OCI-LY7 (cell line): ENCODE measurements at regions not wholly inside any gene's neighbourhood (a gene's known extent, or its start where the extent isn't known, plus 50 kb on each side); places are given as distances from the start of the nearest gene placed in this dataset.

ENCODE experiments used
- BruUV-seq: library from RNA; stranded (reverse); fragments of 400-500 nt; replicated peaks from 2 replicates; lab custom pipeline; 2021; lab: Mats Ljungman, UMichigan
- CTCF ChIA-PET: fragments of 300-600 bp; sonication (Branson Sonifier 250); formaldehyde crosslinking; loops from one replicate; lab custom pipeline; 2022; ENCODE audit warnings: antibody characterized with exemption; ENCODE audit not compliant: unreplicated experiment; lab: Charles Lee
- POLR2A ChIA-PET: fragments of 300-600 bp; sonication (Branson Sonifier 250); formaldehyde crosslinking; loops from one replicate; lab custom pipeline; 2022; ENCODE audit warnings: antibody characterized with exemption; lab: Charles Lee
- DNase-seq: peaks from one replicate; pipeline ENCODE4 v3.0.0-alpha.2; 2015; ENCODE audit warnings: low spot score
- H2AFZ ChIP-seq: fragments of 200-600 bp; sonication (generic), shearing (Covaris generic); 2 replicates; pipeline ENCODE4 v1.6.1; 2014; ENCODE audit warnings: mild to moderate bottlenecking, antibody characterized with exemption, low read length, moderate library complexity
- H3K27ac ChIP-seq: fragments of 200-600 bp; sonication (generic); 2 replicates; pipeline ENCODE4 v1.5.1; 2014; ENCODE audit warnings: mixed run types, low read depth, mild to moderate bottlenecking, moderate library complexity, low read length, inconsistent platforms; ENCODE audit not compliant: poor library complexity, severe bottlenecking
- H3K36me3 ChIP-seq: fragments of 200-600 bp; sonication (generic); 2 replicates; pipeline ENCODE4 v1.6.1; 2014; ENCODE audit warnings: mild to moderate bottlenecking, antibody characterized with exemption, low read length, moderate library complexity, mixed read lengths; ENCODE audit not compliant: insufficient read depth
- H3K4me1 ChIP-seq: fragments of 200-600 bp; sonication (generic); 2 replicates; pipeline ENCODE4 v1.5.1; 2014; ENCODE audit warnings: mild to moderate bottlenecking, low read length; ENCODE audit not compliant: insufficient read depth, poor library complexity, severe bottlenecking
- H3K4me2 ChIP-seq: fragments of 200-600 bp; sonication (generic); 2 replicates; pipeline ENCODE4 v1.6.1; 2014; ENCODE audit warnings: mild to moderate bottlenecking, low read length
- H3K4me3 ChIP-seq: fragments of 200-600 bp; sonication (generic); 2 replicates; pipeline ENCODE4 v1.5.1; 2014; ENCODE audit warnings: mild to moderate bottlenecking, low read depth, low read length; ENCODE audit not compliant: poor library complexity, severe bottlenecking
- H3K79me2 ChIP-seq: fragments of 200-600 bp; sonication (generic); 2 replicates; pipeline ENCODE4 v1.6.1; 2016; ENCODE audit warnings: low read depth, mild to moderate bottlenecking, low read length, moderate library complexity, mixed read lengths; ENCODE audit not compliant: insufficient read depth
- H3K9me2 ChIP-seq: fragments of 200-600 bp; sonication (generic); 2 replicates; pipeline ENCODE4 v1.6.1; 2016; ENCODE audit warnings: mild to moderate bottlenecking, low read length, mixed read lengths; ENCODE audit not compliant: insufficient read depth
- H3K9me3 ChIP-seq: fragments of 200-600 bp; sonication (generic); 2 replicates; pipeline ENCODE4 v1.6.1; 2014; ENCODE audit warnings: mild to moderate bottlenecking, mixed run types, low read length, mixed read lengths
- H4K20me1 ChIP-seq: fragments of 200-600 bp; sonication (generic); 2 replicates; pipeline ENCODE4 v1.6.1; 2014; ENCODE audit warnings: mild to moderate bottlenecking, antibody characterized with exemption, low read length, moderate library complexity, mixed read lengths; ENCODE audit not compliant: insufficient read depth
- CTCF ChIP-seq: fragments of 200-600 bp; sonication (generic); conservative IDR thresholded peaks from 2 replicates; pipeline ENCODE4 v1.5.1; 2014; ENCODE audit warnings: mild to moderate bottlenecking, antibody characterized with exemption, low read length, moderate library complexity, mixed read lengths
- EZH2phosphoT487 ChIP-seq: fragments of 200-600 bp; sonication (generic); IDR thresholded peaks from 2 replicates; pipeline ENCODE4 v1.6.1; 2018; ENCODE audit warnings: low read depth, borderline replicate concordance, mild to moderate bottlenecking, mixed run types, antibody characterized with exemption, low read length, moderate library complexity, mixed read lengths
- intact Hi-C: fragments of 100-400 bp; cut with micrococcal nuclease; formaldehyde crosslinking; loops from one replicate; pipeline ENCODE4 v1.10.0; 2022; ENCODE audit not compliant: unreplicated experiment

- intact Hi-C loops, result no loop called here
- Histone ChIP-seq H4K20me1 (no peaks in the 10 kb centered on the region), H3K9me2 (no peaks in the 10 kb centered on the region), H3K79me2 (no peaks in the 10 kb centered on the region), H3K4me2 (no peak overlapping the region), H3K27ac (no peak overlapping the region), H3K4me3 (no peak overlapping the region), H3K4me1 (no peaks in the 10 kb centered on the region), H3K9me3 (no peaks in the 10 kb centered on the region), H3K36me3 (no peaks in the 10 kb centered on the region), H2AFZ (no peak overlapping the region)
- TF ChIP-seq CTCF, result no peak
- no peak for TF ChIP-seq EZH2phosphoT487
- ChIA-PET POLR2A (interaction anchor here (0.6 to 0.9 kb wide), 2 partner anchors 116 to 144 kb away, joined by 3 to 4 read pairs; no protein-coding TSS in a partner anchor), CTCF (no interaction called here)
- no peak for DNase-seq
- no TSS peak for BruUV-seq
Measured at GRCh38 chr4:187934766-187935165, 60.8 kb upstream of the ZFP42 start.

GRCh38 chr4:187937557-187937956, 58.0 kb upstream of the ZFP42 start:
- Histone ChIP-seq H3K27ac (no peak overlapping the region), H3K4me2 (no peak overlapping the region), H3K9me3 (no peaks in the 10 kb centered on the region), H3K36me3 (no peaks in the 10 kb centered on the region), H3K79me2 (no peaks in the 10 kb centered on the region), H3K9me2 (no peaks in the 10 kb centered on the region), H4K20me1 (no peaks in the 10 kb centered on the region), H3K4me3 (no peak overlapping the region), H3K4me1 (no peaks in the 10 kb centered on the region), H2AFZ (no peak overlapping the region)
- no peak for DNase-seq
- BruUV-seq, result no TSS peak
- POLR2A ChIA-PET, result no interaction called here
- intact Hi-C loops, result no loop called here
- CTCF ChIA-PET, result no interaction called here
- TF ChIP-seq CTCF, result no peak
- no peak for TF ChIP-seq EZH2phosphoT487

GRCh38 chr4:187940299-187940698, 55.3 kb upstream of the ZFP42 start:
- Histone ChIP-seq H3K9me3 (no peaks in the 10 kb centered on the region), H3K27ac (no peak overlapping the region), H3K4me2 (no peak overlapping the region), H2AFZ (no peak overlapping the region), H4K20me1 (no peaks in the 10 kb centered on the region), H3K36me3 (no peaks in the 10 kb centered on the region), H3K4me1 (no peaks in the 10 kb centered on the region), H3K79me2 (no peaks in the 10 kb centered on the region), H3K9me2 (no peaks in the 10 kb centered on the region), H3K4me3 (no peak overlapping the region)
- no TSS peak for BruUV-seq
- intact Hi-C loops, result no loop called here
- CTCF ChIA-PET, result no interaction called here
- no peak for DNase-seq
- TF ChIP-seq CTCF, result no peak
- no peak for TF ChIP-seq EZH2phosphoT487
- POLR2A ChIA-PET, result interaction anchor here (0.6 kb wide), 1 partner anchor 905 kb away, joined by 3 read pairs; no protein-coding TSS in a partner anchor
